Activated T-cell treated with anti-CD3 and anti-CD28 coated beads for 48 hours (primary cell): ENCODE measurements at regions not wholly inside any gene's neighbourhood (a gene's known extent, or its start where the extent isn't known, plus 50 kb on each side); places are given as distances from the start of the nearest gene placed in this dataset.

Experiments used
- DNase-seq: peaks from one replicate; pipeline ENCODE4 v3.0.0-alpha.2; 2020; ENCODE audit warnings: low read depth

GRCh38 chr14:101457936-101458740 lies 103.2 kb upstream of the DIO3 start:
- DNase-seq: no peak

DNA sequence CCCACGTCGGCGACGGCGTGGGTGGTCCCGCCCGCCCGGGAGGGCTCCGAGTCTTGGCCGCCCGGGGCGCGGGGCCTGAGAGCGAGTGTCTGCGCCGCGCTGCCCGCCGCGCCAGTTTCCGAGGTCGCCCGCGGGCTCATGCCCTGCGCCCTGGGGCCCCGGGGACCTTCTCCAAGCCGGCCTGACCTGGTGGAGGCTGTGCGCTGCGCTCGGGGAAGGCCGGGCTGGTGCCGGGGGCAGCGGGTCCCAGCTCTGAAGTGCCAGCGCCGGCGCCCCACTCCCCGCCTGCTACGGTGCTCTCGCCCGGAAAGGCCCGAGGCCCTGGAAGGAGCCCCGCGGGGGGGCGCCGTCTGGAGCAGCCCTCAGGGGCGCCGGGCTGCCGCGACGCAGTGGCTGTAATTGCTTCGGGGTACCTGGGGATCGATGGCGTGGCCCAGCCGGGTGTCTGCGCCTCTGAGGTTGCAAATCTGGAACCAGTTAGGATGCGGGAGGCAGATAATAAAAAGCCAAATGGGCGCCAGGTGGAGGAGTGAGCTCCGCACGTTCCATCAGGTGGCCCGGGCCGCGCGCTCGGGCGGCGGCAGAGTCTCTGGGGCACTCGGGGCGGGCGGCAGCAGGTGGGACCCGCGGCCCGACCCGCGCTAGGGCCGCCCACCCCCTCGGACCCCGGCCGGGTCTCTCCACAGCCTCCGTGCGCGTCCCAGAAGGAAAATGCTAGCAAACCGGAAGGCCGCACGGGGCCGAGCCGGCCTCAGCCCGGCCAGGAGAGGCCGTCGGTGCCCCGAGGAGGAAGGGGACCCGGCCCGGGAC lies 102.3 kb upstream of the DIO3 start:
- DNase-seq: no peak

- DNase-seq: no peak
Observed at GRCh38 chr14:101459551-101459900, 101.8 kb upstream of the DIO3 start.

DNA sequence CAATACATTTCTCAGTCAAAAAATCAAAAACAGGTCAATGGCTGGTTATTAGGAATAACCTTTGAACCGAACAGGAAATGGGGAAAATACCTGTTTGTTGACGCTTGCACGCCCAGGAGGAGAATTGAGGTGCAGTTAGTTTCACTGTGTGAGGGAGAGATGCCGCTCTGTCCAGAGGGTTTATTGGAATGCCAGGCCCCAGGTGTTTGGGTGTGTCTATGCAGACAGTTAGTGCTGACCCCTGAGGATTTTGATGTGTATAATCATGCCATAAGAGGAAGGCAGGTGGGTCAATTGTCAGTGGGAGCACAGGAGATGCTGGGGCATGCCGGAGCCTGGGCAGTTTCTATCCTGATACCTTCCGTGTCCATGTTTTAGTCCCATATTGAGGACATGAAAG lies 100.8 kb upstream of the DIO3 start:
- no peak for DNase-seq

GRCh38 chr14:101460986-101461750 lies 100.1 kb upstream of the DIO3 start:
- DNase-seq: no peak

DNA sequence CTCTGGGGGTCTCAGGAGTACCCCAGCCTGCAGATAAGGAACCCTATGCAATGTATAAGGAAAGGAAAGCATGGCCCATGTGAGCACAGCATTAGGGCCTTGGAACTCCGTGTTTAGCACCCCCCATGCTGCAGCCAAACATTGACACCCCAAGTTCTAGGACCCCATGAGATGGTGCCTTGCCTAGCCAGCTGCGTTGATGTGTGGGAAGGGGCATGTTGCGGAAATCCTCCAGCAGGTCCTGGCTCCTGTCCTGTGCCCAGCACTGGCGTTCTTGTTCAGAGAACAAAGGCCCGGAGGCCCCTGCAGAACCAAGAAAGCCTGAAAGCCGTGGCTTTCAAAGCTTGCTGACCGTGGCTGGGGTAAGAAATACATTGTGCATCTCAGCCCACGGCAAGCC lies 99.4 kb upstream of the DIO3 start:
- no peak for DNase-seq

- no peak for DNase-seq
Observed at GRCh38 chr14:101462726-101463565, 98.3 kb upstream of the DIO3 start.

DNA sequence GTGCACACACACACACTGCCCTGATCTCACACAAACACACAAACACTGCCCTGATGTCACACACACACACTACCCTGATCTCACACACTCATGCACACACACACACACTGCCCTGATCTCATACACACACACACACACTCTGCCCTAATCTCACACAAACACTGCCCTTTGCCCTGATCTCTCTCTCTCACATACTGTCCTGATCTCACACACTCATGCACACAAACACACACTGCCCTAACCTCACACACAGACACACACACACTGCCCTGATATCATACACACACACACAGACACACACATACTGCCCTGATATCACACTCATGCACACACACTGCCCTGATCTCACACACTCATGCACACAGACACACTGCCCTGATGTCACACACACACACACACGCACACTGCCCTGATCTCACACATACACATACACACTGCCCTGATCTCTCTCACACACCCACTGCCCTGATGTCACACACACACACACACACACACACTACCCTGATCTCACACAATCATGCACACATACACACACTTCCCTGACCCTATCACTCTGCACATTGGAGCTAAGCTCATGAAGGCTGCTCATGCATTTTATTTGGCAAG lies 97.6 kb upstream of the DIO3 start:
- DNase-seq: no peak

DNA sequence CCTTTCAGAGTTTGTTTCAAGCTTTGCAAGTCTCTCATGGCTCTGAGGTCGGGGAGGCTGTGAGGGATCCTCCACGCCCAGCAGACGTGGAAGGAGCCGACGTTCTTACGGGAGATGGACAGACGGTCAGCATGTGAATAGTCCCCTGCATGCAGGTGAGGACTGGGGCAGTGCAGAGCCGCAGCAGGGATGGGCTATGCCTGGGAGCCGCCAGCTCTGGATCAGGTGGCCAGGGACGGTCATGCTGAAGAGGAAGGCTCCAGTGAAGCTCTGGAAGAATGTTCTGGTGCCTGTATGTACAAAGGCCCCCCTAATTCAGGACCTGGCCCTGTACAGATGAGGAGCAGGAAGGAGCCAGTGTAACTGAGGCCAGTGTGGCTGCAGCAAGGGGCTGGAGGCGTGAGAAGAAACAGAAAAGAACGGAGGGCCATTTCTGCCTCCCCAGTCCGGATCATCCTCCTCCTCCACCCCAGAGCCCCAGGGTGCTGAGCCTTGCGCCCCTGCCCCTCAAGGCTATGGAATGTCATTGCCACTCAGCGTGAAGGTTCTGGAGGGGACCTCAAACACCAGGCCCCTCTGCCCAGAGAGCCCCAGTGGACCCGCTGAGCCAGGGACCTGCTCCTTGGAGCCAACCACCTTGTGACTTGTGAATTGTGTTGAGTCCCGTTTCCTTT lies 96.8 kb upstream of the DIO3 start:
- no peak for DNase-seq

- no peak for DNase-seq
Observed at GRCh38 chr14:101464984-101465794, 96.1 kb upstream of the DIO3 start.

DNA sequence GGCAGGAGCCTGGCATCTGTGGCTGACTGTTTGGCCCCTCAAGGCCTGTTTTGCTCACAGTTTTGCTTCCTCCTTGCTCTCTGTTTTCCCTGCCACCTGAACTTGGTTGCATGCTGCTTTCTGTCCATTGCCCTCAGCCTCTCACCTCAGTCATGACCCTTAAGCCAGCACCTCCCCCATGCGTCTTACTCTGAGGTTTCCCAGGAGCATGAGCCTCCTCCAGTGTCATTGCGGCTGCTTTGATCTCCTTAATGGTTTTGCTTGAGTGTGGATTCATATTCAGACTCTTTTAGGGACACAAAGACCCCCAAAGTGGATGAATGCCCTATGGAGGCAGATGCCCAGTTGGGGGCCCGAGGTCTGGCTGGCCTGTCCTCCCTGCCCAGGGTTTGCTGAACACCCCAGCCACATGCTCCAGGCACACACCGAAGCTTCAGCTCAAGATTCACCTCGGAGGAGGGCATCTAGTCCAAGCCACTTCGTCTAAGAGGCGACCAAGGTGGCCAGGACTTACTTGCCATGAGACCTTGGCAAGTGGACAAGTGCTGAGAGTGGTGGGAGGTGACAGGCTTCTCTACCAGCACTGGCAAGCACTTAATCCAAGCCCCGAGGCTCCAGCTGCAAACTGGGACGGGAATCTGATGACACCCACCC lies 95.4 kb upstream of the DIO3 start:
- DNase-seq: no peak

- DNase-seq: no peak
Observed at GRCh38 chr14:101466456-101467180, 94.7 kb upstream of the DIO3 start.

- DNase-seq: no peak
Observed at GRCh38 chr14:101467181-101467926, 93.9 kb upstream of the DIO3 start.

DNA sequence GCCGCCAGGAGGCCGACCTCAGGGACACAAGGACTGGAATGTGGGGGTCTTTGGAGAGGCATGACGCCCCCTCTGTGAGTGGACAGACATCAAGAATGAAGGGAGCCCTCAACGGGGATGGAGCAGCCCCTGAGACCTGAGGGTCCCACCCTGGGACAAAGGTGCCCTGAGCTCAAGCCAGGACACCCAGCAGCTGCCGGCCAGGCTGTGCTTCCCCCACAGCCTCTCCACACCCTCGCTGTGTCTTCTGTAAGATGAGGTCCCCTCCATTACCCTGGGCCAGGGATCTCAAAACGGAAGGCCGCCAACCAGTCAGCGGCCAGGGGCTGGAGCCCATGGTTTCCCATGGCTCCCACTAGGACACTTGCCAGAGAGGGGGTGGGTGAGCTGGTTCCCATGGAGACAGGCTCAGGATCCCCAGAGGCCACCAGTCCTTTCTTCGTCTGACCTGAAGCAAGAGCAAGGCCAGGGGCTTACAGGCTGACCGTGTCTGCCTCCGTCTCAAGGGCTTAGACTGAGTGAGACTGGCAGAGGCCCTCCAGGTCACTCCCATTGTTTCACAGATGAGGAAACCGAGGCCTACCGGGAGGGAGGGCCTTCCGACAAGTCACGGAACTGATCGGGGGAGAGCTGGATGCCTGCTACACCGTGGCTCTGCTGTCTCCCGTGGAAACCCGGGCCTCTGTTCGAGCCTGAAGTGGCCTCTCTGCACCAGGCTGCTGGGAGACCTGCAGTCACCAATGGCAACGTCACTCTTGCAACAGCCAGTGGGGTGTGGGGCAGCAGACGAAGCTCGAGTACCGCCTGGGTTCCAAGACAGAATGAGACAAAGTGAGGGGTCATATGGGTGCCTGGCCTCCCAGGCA lies 91.7 kb upstream of the DIO3 start:
- DNase-seq: no peak

DNA sequence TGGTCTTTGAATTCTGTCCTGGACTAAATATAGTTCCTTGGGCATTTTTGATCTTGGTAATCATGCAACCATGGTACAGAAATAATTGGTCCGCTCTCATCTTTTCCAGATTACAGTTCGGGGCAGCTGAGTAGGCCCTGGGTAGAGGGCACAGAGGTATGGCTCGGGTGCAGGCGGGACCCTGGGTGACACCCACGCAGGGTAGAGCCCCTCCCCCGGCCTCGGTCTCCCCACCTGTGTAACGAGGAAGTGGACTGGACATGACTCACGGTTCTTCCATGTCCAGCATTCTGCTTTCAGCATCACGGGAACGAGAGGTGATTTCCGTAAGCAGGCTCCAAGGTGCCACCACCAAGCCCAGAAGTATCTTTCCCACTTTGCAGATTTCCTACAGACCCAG lies 91.0 kb upstream of the DIO3 start:
- no peak for DNase-seq

DNA sequence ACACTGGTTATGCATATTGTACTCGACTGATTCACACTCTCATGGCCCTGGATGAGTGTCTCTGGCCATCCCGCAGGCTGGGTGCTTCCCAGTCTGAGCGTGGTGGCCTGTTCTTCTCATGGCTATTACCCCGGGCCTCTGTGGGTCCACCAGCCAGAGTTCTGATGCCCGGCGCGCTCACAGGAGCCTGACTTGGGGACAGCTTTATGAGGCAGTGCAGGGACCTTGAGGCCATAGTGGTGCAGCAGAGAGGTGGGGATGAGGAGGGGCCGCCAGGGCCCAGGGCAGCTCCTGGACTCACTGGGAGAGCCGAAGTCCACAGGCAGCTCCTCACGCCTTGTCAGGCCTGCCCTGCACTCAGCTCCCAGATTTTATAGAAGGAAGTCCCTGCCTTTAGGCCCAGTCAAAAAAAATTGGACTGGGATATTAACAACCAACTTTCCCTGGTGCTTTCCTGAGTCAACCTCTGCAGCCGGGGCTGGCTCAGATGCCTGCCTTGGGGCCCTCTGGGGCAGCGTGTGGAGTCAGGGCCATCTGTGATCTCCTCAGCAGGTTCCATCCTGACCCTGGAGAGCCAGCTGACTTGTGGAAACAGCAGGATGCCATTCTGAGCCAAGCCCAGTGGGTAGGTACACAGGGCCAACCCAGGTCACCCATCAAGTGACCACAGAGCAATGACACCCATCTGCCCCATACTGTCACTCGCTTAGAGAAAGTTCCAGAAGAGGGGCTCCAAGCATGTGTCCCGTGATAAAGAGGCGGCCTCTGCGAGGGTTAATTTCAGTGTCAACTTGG lies 89.4 kb upstream of the DIO3 start:
- no peak for DNase-seq
